Upper lobe of left lung (tissue), 6 donors: ENCODE measurements at regions not wholly inside any gene's neighbourhood (a gene's known extent, or its start where the extent isn't known, plus 50 kb on each side); places are given as distances from the start of the nearest gene placed in this dataset.
"Not testable (repeated sequence)": the region's sequence is repeated elsewhere in the genome, so short reads cannot be mapped to it uniquely, and the experiment has no call there.

Experiments
- ATAC-seq, 2 donors: fragments of 200-7000 bp; cut with Tn5 transposase; one replicate each; pipeline ENCODE4 v1.9.1; 2022; ENCODE audit warnings: mild to moderate bottlenecking in 2 of 2, moderate library complexity in 2 of 2; ENCODE audit not compliant: low FRiP score in 2 of 2
- DNase-seq, 2 donors: peaks; one replicate each; pipeline ENCODE4 v3.0.0-alpha.2; 2019 to 2020
- H3K27ac ChIP-seq, 4 donors: fragments of 200-600 bp; sonication (generic); one replicate each; pipeline ENCODE4 v1.5.1; 2016 to 2019
- H3K27me3 ChIP-seq, 4 donors: fragments of 200-600 bp; sonication (generic); one replicate each; pipeline ENCODE4 v1.5.1; 2017 to 2019
- H3K36me3 ChIP-seq, 4 donors: fragments of 200-600 bp; sonication (generic); one replicate each; pipeline ENCODE4 v1.5.1; 2016 to 2019
- H3K4me1 ChIP-seq, 4 donors: fragments of 200-600 bp; sonication (generic); one replicate each; pipeline ENCODE4 v1.5.1; 2018 to 2019
- H3K4me3 ChIP-seq, 4 donors: fragments of 200-600 bp; sonication (generic); one replicate each; pipeline ENCODE4 v1.5.1; 2017 to 2019; ENCODE audit warnings: mild to moderate bottlenecking in 2 of 4, moderate library complexity in 1 of 4
- H3K9me3 ChIP-seq, 4 donors: fragments of 200-600 bp; sonication (generic); one replicate each; pipeline ENCODE4 v1.5.1; 2018 to 2019
- EP300 ChIP-seq, 4 donors: sonication (generic); formaldehyde crosslinking; IDR thresholded peaks; one replicate each; pipeline ENCODE4 v1.5.1; 2017; ENCODE audit warnings: antibody characterized with exemption in 4 of 4, control low read depth in 2 of 4
- POLR2A ChIP-seq, 4 donors: fragments of 450-650 bp; IDR thresholded peaks; one replicate each; pipeline ENCODE4 v1.5.1; 2016 to 2017; ENCODE audit warnings: antibody characterized with exemption in 4 of 4, mild to moderate bottlenecking in 2 of 4
- POLR2AphosphoS5 ChIP-seq, 2 donors: sonication (generic); formaldehyde crosslinking; IDR thresholded peaks; one replicate each; pipeline ENCODE4 v1.5.1; 2017; ENCODE audit warnings: antibody characterized with exemption in 2 of 2
- WGBS, 2 donors: methylation state at CpG; one replicate each; pipeline ENCODE4 v1.1.5; 2017 to 2018; 5-methylcytosine and 5-hydroxymethylcytosine counted together
- TF ChIP-seq, protein P1 (sequence below), 6 experiments: fragments of 450-650 bp in 4 of 6; fragments of 200-600 bp in 2 of 6; sonication (generic) in 2 of 6; IDR thresholded peaks; one replicate each; pipeline ENCODE4 v1.5.1; 2016 to 2019; ENCODE audit warnings: antibody characterized with exemption in 6 of 6
- donor health status: DM: no; HTN: no; CAD: no; lungs with moderate emphysema.
- donor health status: DM: no; HTN: yes; CAD: no; lungs with severe emphysema.

DNA sequence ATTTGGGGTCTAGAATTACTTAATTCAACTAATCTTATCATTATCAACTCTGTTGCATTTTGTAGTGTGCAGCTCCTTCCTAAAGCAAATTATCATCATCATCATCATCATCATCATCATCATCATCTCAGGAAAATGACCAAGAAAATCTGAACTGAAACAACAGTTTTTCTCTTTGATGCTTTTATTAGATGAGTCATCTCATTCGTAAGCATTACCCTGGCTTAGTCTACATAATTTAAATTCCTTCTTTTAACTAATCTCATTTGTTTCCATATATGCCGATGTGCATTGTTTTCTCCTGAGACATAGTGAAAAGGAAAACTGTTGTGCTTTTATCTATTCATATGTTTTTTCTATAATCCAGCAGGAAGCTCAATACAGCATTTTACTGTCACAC, 173.0 kb upstream of the PDE4D start:
- ATAC-seq, result no peak
- Histone ChIP-seq H3K27me3 (no peaks in the 10 kb centered on the region), H3K9me3 (no peaks in the 10 kb centered on the region), H3K36me3 (no peaks in the 10 kb centered on the region), H3K4me3 (no peak overlapping the region), H3K4me1 (no peaks in the 10 kb centered on the region), H3K27ac (no peak overlapping the region)
- no peak for DNase-seq
- WGBS, 2 donors, result 86 to 87% methylated on average over 2 of the region's 2 CpGs
- no peak for TF ChIP-seq EP300 (IDR thresholded peaks at IDR 0.05)

DNA sequence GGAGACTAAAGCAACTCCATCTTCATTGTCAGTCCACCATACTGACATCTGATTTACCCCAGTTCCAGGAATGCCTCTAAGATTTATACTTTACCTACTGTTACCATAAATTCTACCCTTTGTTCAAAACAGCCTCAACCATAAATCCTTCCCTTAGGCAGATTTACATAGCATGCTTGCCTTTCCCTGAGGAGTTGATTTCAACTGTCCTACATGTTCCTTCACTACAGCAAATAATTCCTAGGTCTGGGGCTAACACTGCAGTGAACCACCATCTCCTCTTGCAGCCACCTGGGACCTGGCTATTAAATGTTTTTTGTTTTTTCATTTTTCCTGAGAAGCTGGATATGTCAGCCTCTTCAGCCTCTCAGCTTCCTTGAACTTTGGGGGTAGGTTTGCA, 166.9 kb upstream of the PDE4D start:
- no peak overlapping the region for H3K27ac ChIP-seq
- H3K27me3 ChIP-seq, result no peaks in the 10 kb centered on the region
- ATAC-seq, result no peak
- no peaks in the 10 kb centered on the region for H3K9me3 ChIP-seq
- no peak for DNase-seq
- TF ChIP-seq POLR2A (IDR thresholded peaks at IDR 0.05) (no peak), EP300 (IDR thresholded peaks at IDR 0.05) (no peak), POLR2AphosphoS5 (IDR thresholded peaks at IDR 0.05) (no peak)
- TF ChIP-seq, protein P1, sequence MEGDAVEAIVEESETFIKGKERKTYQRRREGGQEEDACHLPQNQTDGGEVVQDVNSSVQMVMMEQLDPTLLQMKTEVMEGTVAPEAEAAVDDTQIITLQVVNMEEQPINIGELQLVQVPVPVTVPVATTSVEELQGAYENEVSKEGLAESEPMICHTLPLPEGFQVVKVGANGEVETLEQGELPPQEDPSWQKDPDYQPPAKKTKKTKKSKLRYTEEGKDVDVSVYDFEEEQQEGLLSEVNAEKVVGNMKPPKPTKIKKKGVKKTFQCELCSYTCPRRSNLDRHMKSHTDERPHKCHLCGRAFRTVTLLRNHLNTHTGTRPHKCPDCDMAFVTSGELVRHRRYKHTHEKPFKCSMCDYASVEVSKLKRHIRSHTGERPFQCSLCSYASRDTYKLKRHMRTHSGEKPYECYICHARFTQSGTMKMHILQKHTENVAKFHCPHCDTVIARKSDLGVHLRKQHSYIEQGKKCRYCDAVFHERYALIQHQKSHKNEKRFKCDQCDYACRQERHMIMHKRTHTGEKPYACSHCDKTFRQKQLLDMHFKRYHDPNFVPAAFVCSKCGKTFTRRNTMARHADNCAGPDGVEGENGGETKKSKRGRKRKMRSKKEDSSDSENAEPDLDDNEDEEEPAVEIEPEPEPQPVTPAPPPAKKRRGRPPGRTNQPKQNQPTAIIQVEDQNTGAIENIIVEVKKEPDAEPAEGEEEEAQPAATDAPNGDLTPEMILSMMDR (IDR thresholded peaks at IDR 0.05), result no peak
- no peaks in the 10 kb centered on the region for H3K4me1 ChIP-seq
- H3K36me3 ChIP-seq, result no peaks in the 10 kb centered on the region
- no peak overlapping the region for H3K4me3 ChIP-seq

- Histone ChIP-seq H3K9me3 (no peaks in the 10 kb centered on the region), H3K27ac (no peak overlapping the region), H3K4me1 (no peaks in the 10 kb centered on the region), H3K27me3 (no peaks in the 10 kb centered on the region), H3K4me3 (no peak overlapping the region), H3K36me3 (no peaks in the 10 kb centered on the region)
- TF ChIP-seq, protein P1 (IDR thresholded peaks at IDR 0.05), result no peak
- no peak for TF ChIP-seq EP300 (IDR thresholded peaks at IDR 0.05)
- TF ChIP-seq POLR2AphosphoS5 (IDR thresholded peaks at IDR 0.05), result no peak
- TF ChIP-seq POLR2A (IDR thresholded peaks at IDR 0.05), result no peak
- ATAC-seq, result no peak
- DNase-seq, result no peak
- 81 to 85% methylated on average over 4 of the region's 4 CpGs for WGBS, 2 donors
Observed at GRCh38 chr5:60056191-60056590, 162.7 kb upstream of the PDE4D start.

- no peaks in the 10 kb centered on the region for H3K4me1 ChIP-seq
- H3K27me3 ChIP-seq, result no peaks in the 10 kb centered on the region
- DNase-seq (no peak), ATAC-seq (no peak)
- no peaks in the 10 kb centered on the region for H3K36me3 ChIP-seq
- H3K27ac ChIP-seq, result no peak overlapping the region
- H3K4me3 ChIP-seq, result no peak overlapping the region
- H3K9me3 ChIP-seq, result no peaks in the 10 kb centered on the region
- no peak for TF ChIP-seq EP300 (IDR thresholded peaks at IDR 0.05)
- TF ChIP-seq, protein P1 (IDR thresholded peaks at IDR 0.05), result no peak
- no peak for TF ChIP-seq POLR2AphosphoS5 (IDR thresholded peaks at IDR 0.05)
- TF ChIP-seq POLR2A (IDR thresholded peaks at IDR 0.05), result no peak
Observed at GRCh38 chr5:60055168-60055567, 161.6 kb upstream of the PDE4D start.

- DNase-seq (peak in 1 of 2 donors; percentile 67), ATAC-seq (peak in 1 of 2 donors; percentile 65)
- not testable (repeated sequence) for H3K27me3 ChIP-seq, H3K9me3 ChIP-seq, H3K36me3 ChIP-seq, H3K4me3 ChIP-seq, H3K27ac ChIP-seq, H3K4me1 ChIP-seq
- 53 to 61% methylated on average over 3 to 6 of the region's 6 CpGs for WGBS, 2 donors
Observed at GRCh38 chr5:60041996-60042664, 148.6 kb upstream of the PDE4D start.

- ATAC-seq, H3K4me1 ChIP-seq, H3K9me3 ChIP-seq, H3K27ac ChIP-seq, H3K27me3 ChIP-seq, H3K4me3 ChIP-seq, H3K36me3 ChIP-seq: not testable (repeated sequence)
- DNase-seq, result peak in 1 of 2 donors; percentile 21
- WGBS, 2 donors, result 73 to 86% methylated on average over 8 of the region's 8 CpGs
Observed at GRCh38 chr5:60041508-60041907, 148.0 kb upstream of the PDE4D start.
